HG02885 (cell line): ENCODE measurements at regions not wholly inside any gene's neighbourhood (a gene's known extent, or its start where the extent isn't known, plus 50 kb on each side); places are given as distances from the start of the nearest gene placed in this dataset.

Experiments
- ATAC-seq: cut with Tn5 transposase; IDR thresholded peaks from one replicate; pipeline ENCODE4 v1.9.1; 2021; ENCODE audit warnings: mild to moderate bottlenecking; ENCODE audit not compliant: unreplicated experiment, poor library complexity

DNA sequence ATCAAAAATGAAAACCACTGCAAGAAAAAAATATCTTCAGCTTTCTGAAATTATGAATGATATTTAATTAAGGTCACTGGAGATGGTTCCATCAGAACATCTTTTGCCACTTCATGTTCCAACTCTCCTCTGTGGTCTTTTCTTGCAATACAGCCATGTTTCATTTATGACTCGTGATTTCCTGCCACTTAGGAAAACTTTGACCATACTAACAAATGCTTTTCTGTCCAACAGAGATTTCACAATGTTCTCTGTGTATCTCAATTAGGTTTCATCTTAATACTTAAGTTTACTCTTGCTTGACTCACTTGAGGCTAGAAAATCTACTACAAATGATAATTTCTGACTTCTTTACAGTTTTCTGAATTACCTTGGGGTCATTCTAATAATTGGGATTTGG, 330.9 kb downstream of the CXXC4 start:
- no peak for ATAC-seq

DNA sequence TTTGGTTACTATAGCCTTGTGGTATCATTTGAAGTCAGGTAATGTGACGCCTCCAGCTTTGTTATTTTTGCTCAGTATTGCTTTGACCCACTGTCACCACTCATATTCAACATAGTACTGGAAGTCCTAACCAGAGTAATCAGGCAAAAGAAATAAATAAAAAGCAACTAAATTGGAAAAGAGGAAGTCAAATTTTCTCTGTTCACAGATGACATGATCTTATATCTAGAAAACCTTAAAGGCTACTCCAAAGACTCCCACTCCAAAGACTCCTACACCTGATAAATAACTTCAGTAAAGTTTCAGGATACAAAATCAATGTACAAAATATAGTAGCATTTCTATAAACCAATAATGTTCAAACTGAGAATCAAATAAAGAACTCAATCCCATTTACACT, 348.6 kb downstream of the CXXC4 start:
- no peak for ATAC-seq

DNA sequence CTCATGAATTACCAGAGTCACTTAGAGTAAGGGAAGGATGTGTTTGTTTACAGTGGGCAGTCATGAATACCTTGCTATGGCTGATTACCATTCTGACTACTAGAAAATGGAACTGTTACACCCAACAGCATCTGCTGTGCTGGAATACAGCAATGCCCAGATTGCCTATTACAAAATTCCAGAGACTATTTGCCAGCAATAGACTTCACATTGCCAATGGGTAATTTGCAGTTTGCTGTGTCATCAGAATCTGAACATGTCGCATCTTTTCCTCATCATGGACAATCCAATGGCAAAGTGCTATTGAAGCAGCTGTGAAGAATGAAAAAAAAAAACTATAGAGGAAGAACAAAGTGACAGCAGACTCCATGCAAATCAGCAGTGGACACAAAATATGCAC, 356.6 kb downstream of the CXXC4 start:
- no peak for ATAC-seq

DNA sequence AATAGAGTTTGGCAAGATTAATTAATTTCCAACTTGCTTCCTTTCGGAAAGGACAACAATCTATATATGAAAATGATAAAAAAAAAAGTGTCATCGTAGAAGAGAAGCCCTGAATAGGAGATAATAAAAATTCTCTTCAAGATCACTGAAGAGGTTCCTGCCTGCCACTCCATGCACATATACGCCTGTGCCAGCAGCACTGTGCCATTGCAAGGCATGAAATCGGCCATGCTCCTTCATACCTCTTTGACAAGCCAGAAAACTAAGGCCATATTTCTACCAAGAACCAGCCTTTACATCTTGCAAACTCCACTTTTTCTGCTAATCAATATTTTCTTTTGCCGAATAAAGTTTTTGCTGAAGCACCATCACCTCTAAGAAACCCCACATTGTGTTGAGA, 365.5 kb downstream of the CXXC4 start:
- no peak for ATAC-seq

DNA sequence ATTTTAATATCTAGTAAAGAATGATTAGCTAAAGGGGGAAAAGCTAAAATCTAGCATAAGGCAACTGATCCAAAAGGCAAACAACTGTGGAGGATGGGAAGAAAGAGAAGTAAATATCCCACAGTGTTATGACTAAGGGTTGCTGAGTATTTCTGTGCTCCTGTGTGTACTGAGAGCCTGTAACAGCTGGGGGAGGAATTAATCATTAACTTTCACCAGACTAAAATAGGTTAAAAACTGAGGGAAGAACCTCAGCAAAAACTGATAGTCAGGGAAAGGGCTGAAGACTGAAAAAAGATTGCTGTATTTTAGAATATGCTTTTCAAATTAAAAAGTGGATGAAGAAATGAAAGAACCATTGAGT, 365.9 kb downstream of the CXXC4 start:
- ATAC-seq, result no peak

DNA sequence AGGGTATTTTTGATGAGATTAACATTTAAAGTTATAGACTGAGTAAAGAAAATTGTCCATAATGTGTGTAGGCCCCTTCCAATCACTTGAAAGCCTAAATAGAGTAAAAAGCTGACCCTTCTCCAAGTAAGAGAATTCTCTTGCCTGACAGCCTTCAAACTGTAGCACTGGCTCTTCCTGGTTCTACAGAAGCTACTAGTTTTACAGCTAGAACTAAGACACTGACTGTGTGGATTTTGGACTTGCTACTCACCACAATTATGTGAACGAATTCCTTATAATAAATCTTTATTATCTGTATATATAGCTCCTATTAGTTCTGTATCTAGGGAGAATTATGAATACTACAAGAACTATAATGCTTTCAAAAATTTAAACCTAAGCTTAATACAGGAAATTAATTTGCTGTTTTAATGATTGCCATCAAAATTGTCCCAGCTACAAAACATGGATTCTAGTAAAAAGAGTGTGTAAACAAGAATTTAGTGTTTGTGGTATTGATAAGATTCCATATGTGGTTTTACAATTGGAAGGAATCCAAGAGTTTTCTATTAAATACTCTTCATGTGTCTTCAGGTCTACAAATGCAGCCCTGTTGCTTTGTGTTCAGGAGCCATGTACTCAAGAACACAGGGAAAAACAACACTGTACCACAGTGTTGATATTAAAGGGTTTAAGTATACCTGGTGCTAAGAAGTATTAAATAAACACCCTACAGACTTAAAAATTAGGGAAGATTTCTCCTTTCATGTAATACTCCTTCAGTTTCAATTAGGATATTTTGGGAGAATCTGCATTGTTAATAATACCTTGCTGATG, 366.5 kb downstream of the CXXC4 start:
- no peak for ATAC-seq

DNA sequence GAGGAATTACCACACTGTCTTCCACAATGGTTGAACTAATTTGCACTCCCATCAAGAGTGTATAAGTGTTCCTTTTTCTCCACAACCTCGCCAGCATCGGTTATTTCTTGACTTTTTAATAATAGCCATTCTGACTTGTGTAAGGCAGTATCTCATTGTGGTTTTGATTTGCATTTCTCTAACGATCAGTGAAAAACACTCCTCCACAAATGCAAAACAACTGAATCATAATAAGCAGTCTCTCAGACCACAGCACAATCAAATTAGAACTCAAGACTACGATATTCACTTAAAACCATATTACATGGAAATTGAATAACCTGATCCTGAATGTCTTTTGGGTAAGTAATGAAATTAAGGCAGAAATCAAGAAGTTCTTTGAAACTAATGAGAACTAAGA, 371.7 kb downstream of the CXXC4 start:
- ATAC-seq, result no peak

DNA sequence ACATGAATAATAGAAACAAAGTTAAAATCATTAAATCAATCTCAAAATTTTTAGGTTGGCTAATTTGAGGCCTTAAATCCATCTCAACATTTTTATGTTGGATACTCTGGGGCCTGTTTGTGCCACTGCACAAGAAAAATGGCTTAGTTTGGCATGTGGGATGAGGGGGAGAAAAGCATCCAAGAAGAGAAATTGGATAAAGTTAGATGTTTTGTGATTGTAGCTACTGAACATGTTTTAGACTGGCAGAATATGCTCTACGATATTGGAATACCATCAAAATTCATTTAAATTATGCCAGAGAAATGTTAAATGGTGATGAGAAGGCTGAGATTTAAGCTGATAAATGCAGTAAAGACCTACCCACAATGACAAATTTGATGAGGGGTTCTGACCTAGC, 376.9 kb downstream of the CXXC4 start:
- no peak for ATAC-seq

DNA sequence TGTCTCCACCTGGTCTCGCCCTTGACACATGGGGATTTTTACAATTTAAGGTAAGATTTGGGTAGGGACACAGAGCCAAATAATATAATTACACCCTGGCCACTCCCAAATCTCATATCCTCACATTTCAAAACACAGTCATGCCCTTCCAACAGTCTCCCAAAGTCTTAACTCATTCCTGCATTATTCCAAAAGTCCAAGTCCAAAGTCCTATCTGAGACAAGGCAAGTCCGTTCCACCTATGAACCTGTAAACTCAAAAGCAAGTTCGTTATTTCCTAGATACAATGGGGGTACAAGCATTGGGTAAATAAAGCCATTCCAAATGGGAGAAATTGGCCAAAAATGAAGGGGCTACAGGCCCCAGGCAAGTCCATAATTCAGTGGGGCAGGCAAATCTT, 380.8 kb downstream of the CXXC4 start:
- ATAC-seq, result no peak

DNA sequence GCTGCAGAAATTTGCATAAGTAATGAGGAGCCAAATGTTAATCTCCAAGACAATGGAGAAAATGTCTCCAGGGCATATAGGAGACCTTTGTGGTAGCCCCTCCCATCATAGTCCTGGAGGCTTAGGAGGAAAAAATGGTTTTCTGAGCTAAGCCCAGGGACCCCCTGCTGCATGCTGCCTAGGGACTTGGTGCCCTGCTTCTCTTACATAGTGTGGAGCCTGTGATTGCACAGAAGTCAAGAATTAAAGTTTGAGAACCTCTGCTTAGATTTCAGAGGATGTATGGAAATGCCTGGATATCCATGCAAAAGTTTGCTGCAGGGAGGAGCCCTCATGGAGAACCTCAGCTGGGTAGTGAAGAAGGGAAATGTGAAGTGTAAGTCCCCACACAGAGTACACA, 379.4 kb upstream of the TACR3 start:
- ATAC-seq, result no peak

DNA sequence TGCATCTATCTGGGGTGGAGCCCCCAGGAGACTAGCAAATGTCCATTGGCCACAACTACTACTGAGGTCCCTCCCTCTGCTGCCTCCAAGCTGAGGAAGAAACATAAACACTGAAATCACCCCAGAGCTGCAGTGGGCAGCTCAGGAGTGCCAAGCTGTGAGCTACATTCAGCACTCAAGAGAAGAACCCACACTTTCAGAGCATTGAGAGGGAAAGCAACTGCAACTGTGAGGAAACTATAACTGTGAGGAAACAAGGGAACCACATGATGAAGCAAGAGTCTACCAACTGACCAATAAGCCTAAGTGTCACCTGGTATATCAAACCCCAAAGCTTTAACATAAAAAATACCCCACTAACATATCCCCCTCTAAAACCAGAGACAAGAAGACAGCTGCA, 373.5 kb upstream of the TACR3 start:
- no peak for ATAC-seq

DNA sequence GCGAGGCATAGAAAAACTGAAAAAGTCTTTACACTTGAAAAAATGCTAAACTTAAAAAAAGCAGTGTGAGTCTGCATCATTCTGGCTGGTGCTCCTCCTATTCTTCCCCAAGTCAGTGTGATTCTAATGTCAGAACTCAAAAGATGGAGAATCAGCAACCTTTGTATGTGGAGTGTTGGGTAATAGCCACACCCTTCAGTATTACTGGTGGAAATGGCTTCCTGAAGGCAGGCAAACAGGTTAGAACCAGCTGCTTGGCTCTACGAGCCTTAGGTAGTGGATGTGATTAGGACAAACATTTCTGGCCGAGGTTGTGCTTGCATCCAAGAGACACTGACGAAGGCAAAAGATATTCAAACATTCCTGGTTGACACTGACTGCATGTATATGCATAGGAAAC, 353.4 kb upstream of the TACR3 start:
- no peak for ATAC-seq

DNA sequence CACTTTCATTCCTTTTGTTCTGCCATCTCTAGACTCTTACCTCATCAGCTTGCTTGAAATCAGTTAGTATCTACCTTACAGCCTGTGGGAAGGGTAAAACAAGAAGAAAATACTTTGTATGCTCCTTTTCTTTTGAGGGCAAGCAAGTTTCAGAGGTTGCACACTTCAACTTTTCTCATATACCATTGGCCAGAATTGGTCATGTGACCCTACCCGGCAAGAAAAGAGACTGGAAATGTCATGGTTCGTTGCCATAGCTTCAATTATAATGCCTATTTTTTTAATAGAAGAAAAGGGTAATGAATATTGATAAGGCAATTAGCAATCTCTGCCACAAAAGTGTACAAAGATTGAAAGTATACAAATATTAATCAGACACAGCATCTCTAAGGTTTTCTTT, 346.7 kb upstream of the TACR3 start:
- ATAC-seq, result no peak

DNA sequence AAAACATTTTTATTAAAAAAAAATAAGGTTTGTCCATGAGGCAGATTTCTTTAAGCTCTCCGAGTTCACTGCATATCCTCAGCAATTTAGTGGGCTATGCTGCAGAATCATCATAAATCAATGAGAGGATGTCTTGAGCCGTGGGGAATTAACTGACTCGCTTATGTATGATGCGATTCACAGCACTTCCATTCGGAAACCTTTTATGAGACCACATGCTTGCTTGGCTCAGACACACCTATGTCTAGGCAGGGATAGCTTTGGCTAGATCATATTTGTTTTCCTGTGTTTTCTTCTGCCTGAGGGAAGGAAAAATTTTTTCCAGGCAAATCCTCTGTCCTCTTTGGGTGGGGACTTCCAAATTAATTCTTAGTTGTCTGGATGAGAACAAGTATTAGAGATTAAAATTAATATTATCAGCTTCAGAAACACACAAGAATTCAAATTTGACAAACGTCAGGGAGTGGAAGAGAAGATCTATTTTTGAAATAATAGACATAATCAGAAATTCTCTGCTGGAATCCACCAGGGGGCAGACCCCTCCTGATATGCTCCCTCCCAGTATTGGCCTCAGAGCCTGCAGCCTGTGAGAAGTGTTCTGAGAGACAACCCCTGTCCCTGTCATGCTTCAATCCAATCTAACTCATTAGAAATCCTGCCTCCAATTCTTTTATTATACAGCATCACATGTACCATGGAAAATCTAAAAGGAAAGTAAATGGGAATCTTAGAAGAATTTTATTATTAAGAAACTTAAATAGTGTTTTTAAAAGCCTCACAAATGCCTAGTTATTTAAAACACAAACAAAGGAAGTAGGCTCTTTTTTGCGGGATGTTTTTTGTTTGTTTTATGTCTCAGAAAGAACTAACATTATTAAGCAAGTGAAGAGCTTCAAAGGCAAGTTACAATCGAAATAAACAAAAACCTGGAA, 345.1 kb upstream of the TACR3 start:
- ATAC-seq, result peak; percentile 94

DNA sequence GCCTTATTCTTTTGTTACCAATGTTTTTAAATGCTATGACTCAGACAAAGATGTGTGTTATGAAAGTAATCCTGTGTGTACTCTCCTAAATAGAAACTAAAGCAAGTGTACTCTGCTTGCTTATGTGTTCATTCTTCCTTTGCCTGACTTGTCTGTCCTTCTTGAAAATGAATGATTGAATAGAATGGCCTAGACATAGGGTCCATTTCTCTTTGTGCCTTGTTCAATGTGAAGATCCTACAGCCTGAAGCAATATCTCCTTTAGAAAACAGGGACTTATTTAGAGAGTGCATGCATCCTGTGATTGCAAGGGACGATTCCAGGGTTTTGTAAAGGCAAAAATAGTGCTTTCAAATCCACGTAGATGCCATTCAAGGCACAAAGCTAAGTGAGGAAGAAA, 343.6 kb upstream of the TACR3 start:
- no peak for ATAC-seq

DNA sequence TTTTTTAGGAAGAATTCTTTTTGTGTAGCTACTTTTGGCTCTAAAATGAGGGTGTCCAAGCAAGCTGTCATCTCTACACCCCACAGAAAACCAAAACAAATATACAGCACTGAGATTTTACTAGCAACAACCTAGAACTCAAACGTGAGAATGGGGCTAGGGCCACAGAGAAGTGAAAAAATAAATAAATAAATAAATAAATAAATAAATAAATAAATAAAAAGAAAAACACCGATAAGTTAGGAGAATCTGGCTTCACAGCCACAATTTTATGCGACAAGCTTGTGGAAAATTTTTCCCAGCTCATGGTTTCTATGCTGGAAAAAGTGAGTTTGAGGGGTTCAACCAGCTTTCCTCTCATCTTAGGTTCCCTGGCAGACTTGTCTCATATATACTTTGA, 324.6 kb upstream of the TACR3 start:
- ATAC-seq, result no peak

DNA sequence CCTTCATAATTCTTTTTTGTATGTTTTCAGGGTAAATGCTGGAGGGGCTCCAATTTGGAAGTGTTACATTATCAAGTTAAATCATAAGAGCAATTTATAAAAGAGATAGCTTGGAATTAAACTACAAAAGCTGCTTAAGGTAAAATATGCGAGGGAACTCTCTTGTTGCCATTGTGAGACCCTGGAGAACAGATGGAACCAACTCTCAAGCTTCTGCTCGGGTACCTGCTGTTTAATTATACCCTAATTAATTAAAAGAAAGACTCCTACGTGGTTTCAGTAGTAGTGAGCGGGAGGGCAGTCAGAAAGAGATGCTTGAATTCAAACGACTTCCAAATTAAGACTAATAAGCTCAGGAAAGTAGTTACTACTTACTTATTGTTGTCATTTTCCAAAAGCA, 313.1 kb upstream of the TACR3 start:
- no peak for ATAC-seq

DNA sequence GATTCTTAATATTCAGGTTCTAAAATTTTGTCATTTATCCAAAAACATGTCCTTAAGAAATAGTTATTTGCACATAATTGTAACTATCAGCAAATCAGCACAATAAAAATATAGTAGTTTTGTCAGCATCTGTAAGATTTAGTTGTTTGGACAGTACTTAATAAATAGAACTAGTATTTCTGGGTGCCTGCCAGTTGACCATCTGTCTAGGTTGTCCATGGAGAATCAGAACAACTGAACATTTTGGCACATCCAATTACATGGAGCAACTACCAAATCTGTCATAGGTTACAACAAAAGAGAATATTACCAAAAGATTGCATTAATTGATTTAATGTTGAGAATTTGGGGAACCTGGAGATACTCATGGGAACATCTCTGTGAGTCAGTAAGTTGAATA, 305.5 kb upstream of the TACR3 start:
- ATAC-seq, result no peak

DNA sequence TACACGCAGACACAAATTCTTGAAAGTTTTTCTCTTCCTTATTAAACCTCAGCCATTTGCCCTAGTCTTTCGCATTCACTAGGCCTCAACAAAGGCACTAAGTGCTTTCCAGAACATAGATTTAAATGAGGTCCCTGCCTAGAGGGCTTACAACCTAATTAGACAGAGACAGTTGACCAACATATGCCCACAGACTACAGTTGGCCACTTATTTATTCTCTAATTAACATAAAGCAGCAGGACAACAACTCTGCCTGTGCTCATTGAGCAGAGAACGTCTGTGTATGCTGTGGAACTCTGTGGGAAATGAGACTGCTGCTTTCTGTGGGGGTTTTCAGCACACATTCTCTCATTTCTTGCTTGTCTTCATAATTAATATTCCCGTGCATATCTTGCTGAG, 303.0 kb upstream of the TACR3 start:
- no peak for ATAC-seq

DNA sequence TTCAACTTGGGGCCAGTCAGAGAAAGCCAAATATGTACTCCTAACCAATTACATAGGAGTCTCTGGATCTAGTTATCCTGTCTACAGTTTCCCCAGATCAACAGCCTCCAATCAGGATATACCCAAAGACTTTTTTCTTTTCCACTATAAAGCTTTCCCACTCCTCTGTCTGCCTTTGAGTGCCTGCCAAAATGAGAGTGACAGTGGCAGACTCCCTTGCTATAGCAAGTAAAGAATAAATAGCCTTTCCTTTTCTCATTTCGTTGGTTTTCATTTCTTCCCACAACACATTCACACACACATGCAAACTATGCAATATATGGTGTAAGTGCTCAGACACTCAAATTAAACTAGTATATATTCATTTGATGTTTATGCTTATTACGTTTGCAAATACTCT, 302.4 kb upstream of the TACR3 start:
- ATAC-seq, result no peak

DNA sequence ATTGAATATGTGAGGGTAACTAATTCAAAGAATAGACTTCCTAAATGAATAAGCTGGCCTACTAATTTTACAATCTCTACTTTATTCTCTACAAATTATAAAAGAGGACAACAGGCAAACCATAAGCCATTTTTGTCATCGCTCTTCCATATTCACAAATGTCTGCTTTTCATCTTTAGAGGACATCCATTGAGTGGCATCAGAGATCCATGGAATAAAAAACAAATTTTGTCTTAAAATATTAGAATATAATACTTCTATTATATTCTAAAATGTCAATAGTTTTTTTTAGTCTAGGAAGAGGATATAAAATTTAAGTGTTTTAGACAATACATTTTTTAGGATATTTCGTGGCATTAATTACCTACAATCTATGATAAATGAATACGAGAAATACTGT, 300.9 kb upstream of the TACR3 start:
- no peak for ATAC-seq

DNA sequence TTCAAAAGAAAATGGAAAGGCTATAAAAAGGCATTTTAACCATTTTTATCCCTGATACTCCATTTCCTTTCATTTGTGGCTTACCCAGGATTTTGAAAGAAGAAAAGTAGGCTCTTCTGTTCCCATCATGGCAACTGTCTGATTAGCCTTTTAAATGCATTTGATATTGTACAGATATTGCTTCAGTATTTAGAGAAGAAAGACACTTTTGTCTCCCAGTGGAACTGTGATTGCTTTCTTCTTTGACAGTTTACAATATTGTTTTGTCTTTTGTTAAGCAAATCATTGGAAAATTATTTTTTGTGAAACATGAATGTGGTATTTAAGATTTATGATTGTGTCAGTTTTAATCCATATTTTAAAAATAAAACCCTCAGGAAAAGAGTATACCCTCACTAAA, 297.4 kb upstream of the TACR3 start:
- no peak for ATAC-seq
